ENCODE measurements at regions not wholly inside any gene's neighbourhood (a gene's known extent, or its start where the extent isn't known, plus 50 kb on each side); places are given as distances from the start of the nearest gene placed in this dataset.

GRCh38 chr4:169933531-169933930 lies 92.7 kb downstream of the MFAP3L start:
- H3K4me3 ChIP-seq (ENCODE audit: extremely low read depth in 1 of 4, insufficient read depth in 2 of 4, low read depth in 3 of 4, low read length in 4 of 4) = no peak overlapping the region
- CTCF ChIA-PET (ENCODE audit: partially characterized antibody) = no interaction called here
- no peak overlapping the region for H2AK5ac ChIP-seq (ENCODE audit: low read depth, low read length)
- H4K91ac ChIP-seq (replicated peaks; ENCODE audit: insufficient read length, low read length) = no peak overlapping the region
- H2BK20ac ChIP-seq (ENCODE audit: low read length) = no peak overlapping the region
- H3K18ac ChIP-seq (ENCODE audit: extremely low read depth, low read length) = no peak overlapping the region
- no peak overlapping the region for H3K23ac ChIP-seq (ENCODE audit: insufficient read length)
- no peak overlapping the region for H4K5ac ChIP-seq (ENCODE audit: insufficient read length, low read depth, low read length)
- no peak overlapping the region for H2BK15ac ChIP-seq (ENCODE audit: low read length)
- H2BK5ac ChIP-seq (ENCODE audit: low read depth, low read length) = no peak overlapping the region
- no peaks in the 10 kb centered on the region for H3K79me1 ChIP-seq (ENCODE audit: low read depth, low read length)
- no peak for DNase-seq (ENCODE audit: low read depth in 1 of 2, low spot score in 2 of 2)
- H4K8ac ChIP-seq (ENCODE audit: extremely low read depth, insufficient read depth, low read length) = no peak overlapping the region
- peaks cover 2 to 7% (median 6%) of the 10 kb centered on the region in 4 experiments; a peak in 5 of 7 replicates for H3K4me1 ChIP-seq (replicated peaks in 1 of 4; ENCODE audit: control insufficient read depth in 3 of 4, insufficient read depth in 4 of 4, low read length in 3 of 4)
- H2AFZ ChIP-seq (ENCODE audit: low read length) = no peak overlapping the region
- H3K9ac ChIP-seq (replicated peaks in 1 of 4; ENCODE audit: extremely low read depth in 1 of 4, low read depth in 3 of 4, low read length in 3 of 4) = no peak overlapping the region
- H2BK12ac ChIP-seq (ENCODE audit: low read depth, low read length) = no peak overlapping the region; the same call in 1 of the 2 replicates
- no peak overlapping the region for H3K56ac ChIP-seq (replicated peaks; ENCODE audit: insufficient read length, low read depth, low read length)
- no peak overlapping the region for H3K4me2 ChIP-seq (ENCODE audit: insufficient read depth in 1 of 2, low read depth in 2 of 2, low read length in 2 of 2)
- H3K9me3 ChIP-seq (ENCODE audit: insufficient read depth in 2 of 2, low read depth in 1 of 2, low read length in 1 of 2) = no peaks in the 10 kb centered on the region
- no peaks in the 10 kb centered on the region for H3K79me2 ChIP-seq (ENCODE audit: control insufficient read depth in 1 of 2, insufficient read depth in 2 of 2, low read length in 2 of 2)
- H3K36me3 ChIP-seq (ENCODE audit: control insufficient read depth in 2 of 4, insufficient read depth in 4 of 4, low read length in 3 of 4) = no peaks in the 10 kb centered on the region
- no peak for TF ChIP-seq GTF2F1 (IDR thresholded peaks at IDR 0.05; ENCODE audit: borderline replicate concordance, low read depth, low read length)
- H3K14ac ChIP-seq (ENCODE audit: insufficient read length) = no peak overlapping the region
- no peak overlapping the region for H3K4ac ChIP-seq (replicated peaks; ENCODE audit: insufficient read length, low read depth, low read length)
- POLR2A ChIA-PET (ENCODE audit: partially characterized antibody) = no interaction called here
- no peak for FAIRE-seq
- no peaks in the 10 kb centered on the region for H3K27me3 ChIP-seq (replicated peaks in 1 of 4; ENCODE audit: control insufficient read depth in 3 of 4, extremely low read depth in 1 of 4, insufficient read depth in 3 of 4, low read length in 3 of 4)
- no peaks in the 10 kb centered on the region for H4K20me1 ChIP-seq (replicated peaks in 1 of 2; ENCODE audit: control insufficient read depth in 1 of 2, insufficient read depth in 2 of 2, low read length in 2 of 2)
- peak overlapping the region; percentile 48 for H2BK120ac ChIP-seq (replicated peaks; ENCODE audit: low read depth, low read length)
- H3K23me2 ChIP-seq (ENCODE audit: low read depth, low read length) = no peaks in the 10 kb centered on the region
- no peak overlapping the region for H3K27ac ChIP-seq (ENCODE audit: low read depth, low read length)
- WGBS, 2 experiments (ENCODE audit: extremely low coverage in 1 of 2, insufficient coverage in 1 of 2, insufficient read length in 1 of 2, insufficient replicate concordance in 2 of 2, low coverage in 1 of 2, low lambda C conversion rate in 2 of 2, missing lambda C conversion rate in 1 of 2) = 84% methylated on average over 3 of the region's 3 CpGs; no CpG with 5 or more reads in 1 of the 2 experiments

Data from H1 (cell line).